ENCODE measurements at regions not wholly inside any gene's neighbourhood (a gene's known extent, or its start where the extent isn't known, plus 50 kb on each side); places are given as distances from the start of the nearest gene placed in this dataset.
"Not testable (repeated sequence)": the region's sequence is repeated elsewhere in the genome, so short reads cannot be mapped to it uniquely, and the experiment has no call there.

- no peak overlapping the region for H3K27ac ChIP-seq (ENCODE audit: low read depth, low read length)
- H3K27me3 ChIP-seq (ENCODE audit: control insufficient read depth in 3 of 3, insufficient read depth in 3 of 3, low read length in 3 of 3), result no peaks in the 10 kb centered on the region
- H3K4me3 ChIP-seq (ENCODE audit: low read length in 3 of 3), result no peak overlapping the region
- no peaks in the 10 kb centered on the region for H3K9me3 ChIP-seq (ENCODE audit: control insufficient read depth in 3 of 3, low read length in 3 of 3)
- H3K36me3 ChIP-seq (ENCODE audit: control insufficient read depth in 3 of 3, insufficient read depth in 3 of 3, low read length in 3 of 3), result no peaks in the 10 kb centered on the region
- H3K9ac ChIP-seq (ENCODE audit: low read depth in 1 of 3, low read length in 3 of 3), result no peak overlapping the region
- H3K4me1 ChIP-seq (ENCODE audit: control insufficient read depth in 3 of 3, insufficient read depth in 3 of 3, low read length in 3 of 3), result no peaks in the 10 kb centered on the region
Measured at GRCh38 chr6:68059899-68060298, 575.2 kb upstream of the ADGRB3 start.

DNA sequence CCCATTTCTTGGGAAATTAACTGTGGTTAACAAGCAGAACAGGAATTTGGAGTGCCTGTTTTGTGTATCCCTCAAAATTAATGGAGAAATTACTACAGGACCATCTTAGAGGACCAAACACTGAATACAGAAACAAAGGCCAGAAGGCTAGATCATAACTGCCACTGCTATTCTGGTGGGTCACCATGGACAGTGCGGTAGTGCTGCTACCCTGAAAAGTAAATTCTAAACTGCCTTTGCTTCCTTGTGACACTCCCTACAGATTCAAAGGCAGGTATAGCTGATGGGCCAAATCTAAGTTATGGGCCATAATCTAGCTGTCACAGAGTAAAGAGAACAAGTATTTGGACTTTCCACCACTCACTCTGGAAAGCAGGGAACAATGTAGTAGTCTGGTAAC lies 575.8 kb upstream of the ADGRB3 start:
- H3K9ac ChIP-seq (ENCODE audit: low read depth in 1 of 3, low read length in 3 of 3), result no peak overlapping the region
- no peaks in the 10 kb centered on the region for H3K36me3 ChIP-seq (ENCODE audit: control insufficient read depth in 3 of 3, insufficient read depth in 3 of 3, low read length in 3 of 3)
- no peaks in the 10 kb centered on the region for H3K9me3 ChIP-seq (ENCODE audit: control insufficient read depth in 3 of 3, low read length in 3 of 3)
- no peaks in the 10 kb centered on the region for H3K4me1 ChIP-seq (ENCODE audit: control insufficient read depth in 3 of 3, insufficient read depth in 3 of 3, low read length in 3 of 3)
- no peaks in the 10 kb centered on the region for H3K27me3 ChIP-seq (ENCODE audit: control insufficient read depth in 3 of 3, insufficient read depth in 3 of 3, low read length in 3 of 3)
- H3K4me3 ChIP-seq (ENCODE audit: low read length in 3 of 3), result no peak overlapping the region
- H3K27ac ChIP-seq (ENCODE audit: low read depth, low read length), result no peak overlapping the region

DNA sequence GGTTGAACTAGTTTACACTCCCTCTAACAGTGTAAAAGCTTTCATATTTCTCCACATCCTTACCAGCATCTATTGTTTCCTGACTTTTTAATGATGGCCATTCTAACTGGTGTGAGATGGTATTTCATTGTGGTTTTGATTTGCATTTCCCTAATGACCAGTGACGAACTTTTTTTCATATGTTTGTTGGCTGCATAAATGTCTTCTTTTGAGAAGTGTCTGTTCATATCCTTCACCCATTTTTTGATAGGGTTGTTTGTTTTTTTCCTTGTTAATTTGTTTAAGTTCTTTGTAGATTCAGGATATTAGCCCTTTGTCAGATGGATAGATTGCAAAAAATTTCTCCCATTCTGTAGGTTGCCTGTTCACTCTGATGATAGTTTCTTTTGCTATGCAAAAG lies 578.5 kb upstream of the ADGRB3 start:
- not testable (repeated sequence) for H3K27ac ChIP-seq (ENCODE audit: low read depth, low read length); H3K27me3 ChIP-seq (ENCODE audit: control insufficient read depth in 3 of 3, insufficient read depth in 3 of 3, low read length in 3 of 3); H3K36me3 ChIP-seq (ENCODE audit: control insufficient read depth in 3 of 3, insufficient read depth in 3 of 3, low read length in 3 of 3); H3K4me3 ChIP-seq (ENCODE audit: low read length in 3 of 3); H3K9me3 ChIP-seq (ENCODE audit: control insufficient read depth in 3 of 3, low read length in 3 of 3); H3K4me1 ChIP-seq (ENCODE audit: control insufficient read depth in 3 of 3, insufficient read depth in 3 of 3, low read length in 3 of 3); H3K9ac ChIP-seq (ENCODE audit: low read depth in 1 of 3, low read length in 3 of 3)

- Histone ChIP-seq H3K4me1 (ENCODE audit: control insufficient read depth in 3 of 3, insufficient read depth in 3 of 3, low read length in 3 of 3) (no peaks in the 10 kb centered on the region), H3K9me3 (ENCODE audit: control insufficient read depth in 3 of 3, low read length in 3 of 3) (no peaks in the 10 kb centered on the region), H3K9ac (ENCODE audit: low read depth in 1 of 3, low read length in 3 of 3) (no peak overlapping the region), H3K27me3 (ENCODE audit: control insufficient read depth in 3 of 3, insufficient read depth in 3 of 3, low read length in 3 of 3) (no peaks in the 10 kb centered on the region), H3K27ac (ENCODE audit: low read depth, low read length) (no peak overlapping the region), H3K36me3 (ENCODE audit: control insufficient read depth in 3 of 3, insufficient read depth in 3 of 3, low read length in 3 of 3) (no peaks in the 10 kb centered on the region), H3K4me3 (ENCODE audit: low read length in 3 of 3) (no peak overlapping the region)
Measured at GRCh38 chr6:68054756-68055155, 580.3 kb upstream of the ADGRB3 start.

- H3K4me3 ChIP-seq (ENCODE audit: low read length in 3 of 3), result no peak overlapping the region
- H3K4me1 ChIP-seq (ENCODE audit: control insufficient read depth in 3 of 3, insufficient read depth in 3 of 3, low read length in 3 of 3), result no peaks in the 10 kb centered on the region
Measured at GRCh38 chr6:68053805-68054373, 581.2 kb upstream of the ADGRB3 start.

DNA sequence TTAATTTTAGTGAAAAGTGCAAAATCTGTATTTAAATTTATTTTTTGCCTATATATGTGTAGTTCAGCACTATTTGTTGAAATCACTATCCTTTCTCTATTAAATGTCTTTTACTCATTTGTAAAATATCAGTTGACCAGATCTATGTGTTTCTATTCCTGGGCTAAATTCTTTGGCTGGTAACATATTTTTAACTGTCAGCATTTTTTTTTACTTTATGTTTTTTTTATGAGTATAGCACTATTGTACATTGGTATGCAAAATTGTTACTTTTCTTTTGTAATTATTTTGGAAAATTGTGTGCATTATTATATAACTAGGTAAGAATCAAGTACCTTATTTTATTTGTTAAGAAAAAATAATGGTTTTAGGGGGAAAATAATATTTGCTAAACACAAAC lies 582.8 kb upstream of the ADGRB3 start:
- H3K27ac ChIP-seq (ENCODE audit: low read depth, low read length), result no peak overlapping the region
- H3K27me3 ChIP-seq (ENCODE audit: control insufficient read depth in 3 of 3, insufficient read depth in 3 of 3, low read length in 3 of 3), result no peaks in the 10 kb centered on the region
- H3K36me3 ChIP-seq (ENCODE audit: control insufficient read depth in 3 of 3, insufficient read depth in 3 of 3, low read length in 3 of 3), result no peaks in the 10 kb centered on the region
- H3K9ac ChIP-seq (ENCODE audit: low read depth in 1 of 3, low read length in 3 of 3), result no peak overlapping the region
- no peaks in the 10 kb centered on the region for H3K4me1 ChIP-seq (ENCODE audit: control insufficient read depth in 3 of 3, insufficient read depth in 3 of 3, low read length in 3 of 3)
- H3K4me3 ChIP-seq (ENCODE audit: low read length in 3 of 3), result no peak overlapping the region
- H3K9me3 ChIP-seq (ENCODE audit: control insufficient read depth in 3 of 3, low read length in 3 of 3), result no peaks in the 10 kb centered on the region

More at GRCh38 chr6:68053805-68054373, 581.2 kb upstream of the ADGRB3 start:
- H3K36me3 ChIP-seq (ENCODE audit: control insufficient read depth in 3 of 3, insufficient read depth in 3 of 3, low read length in 3 of 3), result no peaks in the 10 kb centered on the region
- H3K27ac ChIP-seq (ENCODE audit: low read depth, low read length), result no peak overlapping the region
- no peak overlapping the region for H3K9ac ChIP-seq (ENCODE audit: low read depth in 1 of 3, low read length in 3 of 3)
- H3K27me3 ChIP-seq (ENCODE audit: control insufficient read depth in 3 of 3, insufficient read depth in 3 of 3, low read length in 3 of 3), result no peaks in the 10 kb centered on the region
- H3K9me3 ChIP-seq (ENCODE audit: control insufficient read depth in 3 of 3, low read length in 3 of 3), result no peaks in the 10 kb centered on the region

GRCh38 chr6:68049562-68049961 lies 585.5 kb upstream of the ADGRB3 start:
- no peaks in the 10 kb centered on the region for H3K9me3 ChIP-seq (ENCODE audit: control insufficient read depth in 3 of 3, low read length in 3 of 3)
- H3K27ac ChIP-seq (ENCODE audit: low read depth, low read length), result no peak overlapping the region
- H3K4me1 ChIP-seq (ENCODE audit: control insufficient read depth in 3 of 3, insufficient read depth in 3 of 3, low read length in 3 of 3), result no peaks in the 10 kb centered on the region
- no peak overlapping the region for H3K9ac ChIP-seq (ENCODE audit: low read depth in 1 of 3, low read length in 3 of 3)
- no peaks in the 10 kb centered on the region for H3K36me3 ChIP-seq (ENCODE audit: control insufficient read depth in 3 of 3, insufficient read depth in 3 of 3, low read length in 3 of 3)
- H3K4me3 ChIP-seq (ENCODE audit: low read length in 3 of 3), result no peak overlapping the region
- H3K27me3 ChIP-seq (ENCODE audit: control insufficient read depth in 3 of 3, insufficient read depth in 3 of 3, low read length in 3 of 3), result no peaks in the 10 kb centered on the region

- Histone ChIP-seq H3K4me1 (ENCODE audit: control insufficient read depth in 3 of 3, insufficient read depth in 3 of 3, low read length in 3 of 3) (no peaks in the 10 kb centered on the region), H3K27ac (ENCODE audit: low read depth, low read length) (no peak overlapping the region), H3K9ac (ENCODE audit: low read depth in 1 of 3, low read length in 3 of 3) (no peak overlapping the region), H3K36me3 (ENCODE audit: control insufficient read depth in 3 of 3, insufficient read depth in 3 of 3, low read length in 3 of 3) (no peaks in the 10 kb centered on the region), H3K27me3 (ENCODE audit: control insufficient read depth in 3 of 3, insufficient read depth in 3 of 3, low read length in 3 of 3) (no peaks in the 10 kb centered on the region), H3K9me3 (ENCODE audit: control insufficient read depth in 3 of 3, low read length in 3 of 3) (no peaks in the 10 kb centered on the region), H3K4me3 (ENCODE audit: low read length in 3 of 3) (no peak overlapping the region)
Measured at GRCh38 chr6:68046756-68047155, 588.3 kb upstream of the ADGRB3 start.

DNA sequence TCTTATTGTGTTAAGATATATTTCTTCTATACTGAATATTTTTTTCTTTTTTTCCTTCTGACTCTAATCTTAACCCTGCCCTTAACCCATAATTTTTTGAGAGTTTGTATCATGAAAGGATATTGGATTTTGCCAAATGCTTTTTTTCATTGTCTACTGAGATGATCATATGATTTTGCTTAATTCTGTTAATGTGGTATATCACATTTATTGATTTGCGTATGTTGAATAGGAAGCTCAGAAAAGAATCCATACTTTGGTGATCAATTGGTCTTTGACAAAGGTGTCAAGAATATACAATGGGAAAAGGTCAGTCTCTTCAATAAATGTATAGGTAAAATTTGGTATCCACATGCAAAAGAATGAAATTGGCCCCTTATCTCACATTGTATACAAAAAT lies 588.8 kb upstream of the ADGRB3 start:
- Histone ChIP-seq H3K4me1 (ENCODE audit: control insufficient read depth in 3 of 3, insufficient read depth in 3 of 3, low read length in 3 of 3) (no peaks in the 10 kb centered on the region), H3K9ac (ENCODE audit: low read depth in 1 of 3, low read length in 3 of 3) (no peak overlapping the region), H3K27ac (ENCODE audit: low read depth, low read length) (no peak overlapping the region), H3K9me3 (ENCODE audit: control insufficient read depth in 3 of 3, low read length in 3 of 3) (no peaks in the 10 kb centered on the region), H3K4me3 (ENCODE audit: low read length in 3 of 3) (no peak overlapping the region), H3K27me3 (ENCODE audit: control insufficient read depth in 3 of 3, insufficient read depth in 3 of 3, low read length in 3 of 3) (no peaks in the 10 kb centered on the region), H3K36me3 (ENCODE audit: control insufficient read depth in 3 of 3, insufficient read depth in 3 of 3, low read length in 3 of 3) (no peaks in the 10 kb centered on the region)

DNA sequence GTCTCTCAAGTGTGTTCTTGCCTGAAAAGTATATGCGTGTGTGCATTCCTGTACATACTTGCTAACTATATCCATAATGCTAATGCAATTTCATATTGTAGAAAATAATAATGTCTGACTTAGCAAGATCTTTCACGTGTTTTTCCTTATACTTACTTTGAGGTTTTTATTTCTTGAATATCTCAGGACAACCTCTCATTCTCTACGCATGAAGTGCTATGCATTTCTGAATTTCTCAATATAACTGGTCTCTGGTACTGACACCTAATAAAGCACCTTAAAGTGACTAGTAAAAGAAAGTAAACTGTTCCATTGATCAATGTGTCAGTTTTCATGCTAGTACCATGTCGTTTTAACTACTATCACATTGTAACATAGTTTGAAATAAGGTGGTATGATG lies 589.9 kb upstream of the ADGRB3 start:
- no peak overlapping the region for H3K27ac ChIP-seq (ENCODE audit: low read depth, low read length)
- H3K27me3 ChIP-seq (ENCODE audit: control insufficient read depth in 3 of 3, insufficient read depth in 3 of 3, low read length in 3 of 3), result no peaks in the 10 kb centered on the region
- no peaks in the 10 kb centered on the region for H3K4me1 ChIP-seq (ENCODE audit: control insufficient read depth in 3 of 3, insufficient read depth in 3 of 3, low read length in 3 of 3)
- no peak overlapping the region for H3K9ac ChIP-seq (ENCODE audit: low read depth in 1 of 3, low read length in 3 of 3)
- no peak overlapping the region for H3K4me3 ChIP-seq (ENCODE audit: low read length in 3 of 3)
- H3K9me3 ChIP-seq (ENCODE audit: control insufficient read depth in 3 of 3, low read length in 3 of 3), result no peaks in the 10 kb centered on the region
- H3K36me3 ChIP-seq (ENCODE audit: control insufficient read depth in 3 of 3, insufficient read depth in 3 of 3, low read length in 3 of 3), result no peaks in the 10 kb centered on the region

DNA sequence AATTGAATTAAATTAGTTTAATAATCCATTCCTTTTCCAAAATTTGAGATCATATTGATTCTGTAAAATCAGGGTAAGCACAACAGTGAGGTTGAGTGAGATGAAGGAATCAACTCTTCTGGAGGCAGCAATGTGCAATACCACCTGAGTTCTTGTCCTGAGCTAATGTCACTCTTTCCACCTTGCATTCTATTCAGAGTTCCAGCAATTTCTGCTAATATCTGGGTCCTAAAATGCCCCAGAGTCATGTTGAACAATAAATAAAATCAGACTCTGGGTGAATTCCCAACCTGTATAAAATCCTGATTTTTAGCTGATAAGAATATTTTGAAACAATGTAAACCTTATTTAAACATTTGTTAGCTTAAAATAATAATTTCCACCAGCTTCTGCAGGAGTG lies 590.8 kb upstream of the ADGRB3 start:
- Histone ChIP-seq H3K9ac (ENCODE audit: low read depth in 1 of 3, low read length in 3 of 3) (no peak overlapping the region), H3K4me3 (ENCODE audit: low read length in 3 of 3) (no peak overlapping the region), H3K9me3 (ENCODE audit: control insufficient read depth in 3 of 3, low read length in 3 of 3) (no peaks in the 10 kb centered on the region), H3K36me3 (ENCODE audit: control insufficient read depth in 3 of 3, insufficient read depth in 3 of 3, low read length in 3 of 3) (no peaks in the 10 kb centered on the region), H3K27ac (ENCODE audit: low read depth, low read length) (no peak overlapping the region), H3K27me3 (ENCODE audit: control insufficient read depth in 3 of 3, insufficient read depth in 3 of 3, low read length in 3 of 3) (no peaks in the 10 kb centered on the region), H3K4me1 (ENCODE audit: control insufficient read depth in 3 of 3, insufficient read depth in 3 of 3, low read length in 3 of 3) (no peaks in the 10 kb centered on the region)
